ENCODE measurements at regions not wholly inside any gene's neighbourhood (a gene's known extent, or its start where the extent isn't known, plus 50 kb on each side); places are given as distances from the start of the nearest gene placed in this dataset.

- H3K4me3 Mint-ChIP-seq, result no peak overlapping the region
- no peak overlapping the region for H3K27ac Mint-ChIP-seq
- no peaks in the 10 kb centered on the region for H3K36me3 Mint-ChIP-seq (ENCODE audit: low read depth)
- no peak for DNase-seq
- no peaks in the 10 kb centered on the region for H3K4me1 Mint-ChIP-seq (ENCODE audit: low read depth)
- H3K9me3 Mint-ChIP-seq, result peaks cover 7% of the 10 kb centered on the region
- no peaks in the 10 kb centered on the region for H3K27me3 Mint-ChIP-seq
Observed at GRCh38 chr6:112752305-112752704, 405.2 kb downstream of the RFPL4B start.

- H3K9me3 Mint-ChIP-seq, result peaks cover 9% of the 10 kb centered on the region
- DNase-seq, result no peak
- H3K36me3 Mint-ChIP-seq (ENCODE audit: low read depth), result no peaks in the 10 kb centered on the region
Observed at GRCh38 chr6:112752791-112753190, 405.7 kb downstream of the RFPL4B start.

GRCh38 chr6:112760831-112761230 is 413.7 kb downstream of the RFPL4B start:
- H3K27ac Mint-ChIP-seq, result no peak overlapping the region
- H3K9me3 Mint-ChIP-seq, result peaks cover 10% of the 10 kb centered on the region
- H3K27me3 Mint-ChIP-seq, result no peaks in the 10 kb centered on the region

More at GRCh38 chr6:112752791-112753190, 405.7 kb downstream of the RFPL4B start:
- H3K4me1 Mint-ChIP-seq (ENCODE audit: low read depth), result no peaks in the 10 kb centered on the region
- no peak overlapping the region for H3K27ac Mint-ChIP-seq
- no peaks in the 10 kb centered on the region for H3K27me3 Mint-ChIP-seq
- H3K4me3 Mint-ChIP-seq, result no peak overlapping the region

GRCh38 chr6:112761740-112762139 is 414.6 kb downstream of the RFPL4B start:
- Mint-ChIP-seq H3K27ac (no peak overlapping the region), H3K4me1 (ENCODE audit: low read depth) (no peaks in the 10 kb centered on the region), H3K27me3 (no peaks in the 10 kb centered on the region), H3K36me3 (ENCODE audit: low read depth) (no peaks in the 10 kb centered on the region), H3K4me3 (no peak overlapping the region), H3K9me3 (peaks cover 7% of the 10 kb centered on the region)
- no peak for DNase-seq

More at GRCh38 chr6:112760831-112761230, 413.7 kb downstream of the RFPL4B start:
- no peaks in the 10 kb centered on the region for H3K36me3 Mint-ChIP-seq (ENCODE audit: low read depth)
- H3K4me1 Mint-ChIP-seq (ENCODE audit: low read depth), result no peaks in the 10 kb centered on the region
- H3K4me3 Mint-ChIP-seq, result no peak overlapping the region
- no peak for DNase-seq

DNA sequence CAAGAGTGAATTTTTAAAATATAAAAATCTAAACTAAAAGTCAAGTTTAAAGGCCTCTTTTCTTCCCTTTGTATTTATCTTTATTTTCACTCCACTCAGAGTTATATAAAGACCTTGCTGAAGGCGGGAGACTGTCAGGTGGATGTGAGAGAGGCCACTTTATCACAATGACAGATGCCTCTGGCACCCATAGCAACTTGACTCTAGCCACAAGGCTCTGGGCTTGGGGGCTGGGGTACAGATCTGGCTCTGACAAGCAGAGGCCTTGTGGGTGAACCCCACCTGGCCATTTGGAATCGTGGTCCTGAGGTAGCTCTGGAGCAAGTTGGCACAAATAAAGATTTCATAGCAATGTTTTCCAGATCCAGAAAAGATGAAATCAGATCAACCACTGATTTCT is 417.2 kb downstream of the RFPL4B start:
- peaks cover 18% of the 10 kb centered on the region for H3K9me3 Mint-ChIP-seq
- H3K27me3 Mint-ChIP-seq, result no peaks in the 10 kb centered on the region
- H3K4me1 Mint-ChIP-seq (ENCODE audit: low read depth), result no peaks in the 10 kb centered on the region
- DNase-seq, result no peak
- no peak overlapping the region for H3K27ac Mint-ChIP-seq
- H3K36me3 Mint-ChIP-seq (ENCODE audit: low read depth), result no peaks in the 10 kb centered on the region
- no peak overlapping the region for H3K4me3 Mint-ChIP-seq

- peaks cover 14% of the 10 kb centered on the region for H3K9me3 Mint-ChIP-seq
- no peak for DNase-seq
Observed at GRCh38 chr6:112770308-112770707, 423.2 kb downstream of the RFPL4B start.

DNA sequence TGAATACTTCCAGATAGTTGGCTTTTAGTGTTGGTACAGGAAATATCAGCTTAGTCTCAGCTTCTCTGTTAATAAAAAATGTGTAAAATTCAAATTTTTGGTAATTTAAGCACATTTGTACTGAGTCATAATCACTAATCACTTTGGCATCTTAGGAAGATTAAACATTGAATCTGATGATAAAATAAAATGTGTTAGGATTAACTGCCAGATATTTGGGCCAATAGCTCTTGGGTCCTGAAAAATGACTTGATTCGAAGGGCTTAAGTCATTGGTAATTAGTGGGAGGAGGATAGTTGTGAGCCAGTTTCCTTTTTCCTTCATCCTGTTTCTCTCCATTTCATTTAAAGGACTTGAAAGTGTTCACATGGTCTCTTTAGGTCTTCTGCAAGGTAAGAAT is 426.1 kb downstream of the RFPL4B start:
- H3K27me3 Mint-ChIP-seq, result no peaks in the 10 kb centered on the region
- H3K4me1 Mint-ChIP-seq (ENCODE audit: low read depth), result no peaks in the 10 kb centered on the region
- peaks cover 5% of the 10 kb centered on the region for H3K9me3 Mint-ChIP-seq
- no peaks in the 10 kb centered on the region for H3K36me3 Mint-ChIP-seq (ENCODE audit: low read depth)
- no peak for DNase-seq
- H3K4me3 Mint-ChIP-seq, result no peak overlapping the region
- no peak overlapping the region for H3K27ac Mint-ChIP-seq

More at GRCh38 chr6:112770308-112770707, 423.2 kb downstream of the RFPL4B start:
- no peaks in the 10 kb centered on the region for H3K27me3 Mint-ChIP-seq
- H3K27ac Mint-ChIP-seq, result no peak overlapping the region
- no peaks in the 10 kb centered on the region for H3K4me1 Mint-ChIP-seq (ENCODE audit: low read depth)
- no peak overlapping the region for H3K4me3 Mint-ChIP-seq
- H3K36me3 Mint-ChIP-seq (ENCODE audit: low read depth), result no peaks in the 10 kb centered on the region

- Mint-ChIP-seq H3K9me3 (no peaks in the 10 kb centered on the region), H3K27me3 (no peaks in the 10 kb centered on the region), H3K4me1 (ENCODE audit: low read depth) (no peaks in the 10 kb centered on the region), H3K27ac (no peak overlapping the region), H3K36me3 (ENCODE audit: low read depth) (no peaks in the 10 kb centered on the region), H3K4me3 (no peak overlapping the region)
- no peak for DNase-seq
Observed at GRCh38 chr6:112774319-112774718, 427.2 kb downstream of the RFPL4B start.

- Mint-ChIP-seq H3K9me3 (no peaks in the 10 kb centered on the region), H3K4me3 (no peak overlapping the region), H3K4me1 (ENCODE audit: low read depth) (no peaks in the 10 kb centered on the region)
Observed at GRCh38 chr6:112780498-112781096, 433.5 kb downstream of the RFPL4B start.

DNA sequence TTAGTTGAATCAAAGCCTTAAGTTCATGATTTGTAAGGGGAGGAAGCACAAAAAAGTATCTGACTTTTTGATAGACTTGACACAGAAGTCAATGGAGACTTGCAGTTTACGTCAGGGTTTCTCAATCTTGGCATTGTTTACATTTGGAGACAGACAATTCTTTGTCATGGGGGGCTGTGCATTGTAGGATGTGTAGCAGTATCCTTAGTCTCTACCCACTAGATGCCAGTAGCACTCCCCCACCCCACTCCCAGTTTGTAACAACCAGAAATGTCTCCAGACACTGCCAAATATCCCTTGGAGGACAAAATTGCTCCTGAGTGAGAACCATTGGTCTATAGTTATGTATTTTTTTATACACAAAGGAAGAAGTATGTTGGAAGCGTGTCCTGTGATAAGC is 434.1 kb downstream of the RFPL4B start:
- H3K27me3 Mint-ChIP-seq, result no peaks in the 10 kb centered on the region
- no peak for DNase-seq
- no peaks in the 10 kb centered on the region for H3K4me1 Mint-ChIP-seq (ENCODE audit: low read depth)
- no peak overlapping the region for H3K27ac Mint-ChIP-seq
- H3K36me3 Mint-ChIP-seq (ENCODE audit: low read depth), result no peaks in the 10 kb centered on the region
- H3K9me3 Mint-ChIP-seq, result no peaks in the 10 kb centered on the region
- H3K4me3 Mint-ChIP-seq, result no peak overlapping the region

More at GRCh38 chr6:112780498-112781096, 433.5 kb downstream of the RFPL4B start:
- H3K27me3 Mint-ChIP-seq, result no peaks in the 10 kb centered on the region
- DNase-seq, result no peak
- no peak overlapping the region for H3K27ac Mint-ChIP-seq
- H3K36me3 Mint-ChIP-seq (ENCODE audit: low read depth), result no peaks in the 10 kb centered on the region

- no peaks in the 10 kb centered on the region for H3K27me3 Mint-ChIP-seq
- no peaks in the 10 kb centered on the region for H3K9me3 Mint-ChIP-seq
- no peaks in the 10 kb centered on the region for H3K36me3 Mint-ChIP-seq (ENCODE audit: low read depth)
- no peak overlapping the region for H3K4me3 Mint-ChIP-seq
- H3K27ac Mint-ChIP-seq, result no peak overlapping the region
- no peak for DNase-seq
- no peaks in the 10 kb centered on the region for H3K4me1 Mint-ChIP-seq (ENCODE audit: low read depth)
Observed at GRCh38 chr6:112785408-112785807, 438.3 kb downstream of the RFPL4B start.

DNA sequence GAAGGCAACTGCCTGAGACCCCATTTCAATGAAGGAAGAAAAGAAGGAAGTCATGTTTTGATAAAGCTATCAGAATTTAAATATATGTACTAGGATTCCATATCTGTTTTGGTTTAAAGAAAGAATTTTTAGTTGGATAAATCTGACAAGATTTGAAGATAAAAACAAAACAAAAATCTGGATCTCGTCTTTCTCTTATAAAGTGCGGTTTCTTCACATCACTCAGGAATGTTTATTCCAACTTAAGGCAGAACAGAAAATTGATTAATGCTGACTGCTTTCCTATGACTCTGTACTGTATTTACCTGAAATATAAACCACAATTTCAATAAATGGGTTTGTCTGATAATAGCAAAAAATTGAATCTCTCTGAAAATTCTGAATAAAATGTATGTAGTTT is 439.7 kb downstream of the RFPL4B start:
- H3K27me3 Mint-ChIP-seq, result no peaks in the 10 kb centered on the region
- no peaks in the 10 kb centered on the region for H3K4me1 Mint-ChIP-seq (ENCODE audit: low read depth)
- no peak overlapping the region for H3K4me3 Mint-ChIP-seq
- no peak for DNase-seq
- no peaks in the 10 kb centered on the region for H3K36me3 Mint-ChIP-seq (ENCODE audit: low read depth)
- no peak overlapping the region for H3K27ac Mint-ChIP-seq
- H3K9me3 Mint-ChIP-seq, result no peaks in the 10 kb centered on the region

DNA sequence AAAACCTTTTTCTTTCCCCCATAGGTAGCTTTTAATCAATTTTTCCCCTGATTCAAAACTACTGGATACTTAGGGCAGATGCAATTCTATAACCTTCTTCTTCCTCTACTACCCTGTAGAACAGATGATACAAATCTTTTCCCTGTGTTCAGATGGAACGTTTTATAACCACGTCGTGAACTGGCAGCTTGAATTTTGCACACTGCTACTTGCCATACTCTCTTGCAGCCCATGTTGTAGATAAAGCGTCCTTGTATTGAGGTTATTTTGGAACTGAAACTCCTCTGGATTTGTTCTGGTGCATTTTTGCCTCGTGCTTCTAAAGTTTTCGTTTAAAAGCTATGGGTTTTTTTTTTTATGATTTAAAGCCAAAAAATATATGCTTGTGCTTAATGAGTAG is 440.2 kb downstream of the RFPL4B start:
- Mint-ChIP-seq H3K9me3 (no peaks in the 10 kb centered on the region), H3K27me3 (no peaks in the 10 kb centered on the region), H3K27ac (no peak overlapping the region), H3K36me3 (ENCODE audit: low read depth) (no peaks in the 10 kb centered on the region), H3K4me1 (ENCODE audit: low read depth) (no peaks in the 10 kb centered on the region), H3K4me3 (no peak overlapping the region)
- DNase-seq, result no peak

DNA sequence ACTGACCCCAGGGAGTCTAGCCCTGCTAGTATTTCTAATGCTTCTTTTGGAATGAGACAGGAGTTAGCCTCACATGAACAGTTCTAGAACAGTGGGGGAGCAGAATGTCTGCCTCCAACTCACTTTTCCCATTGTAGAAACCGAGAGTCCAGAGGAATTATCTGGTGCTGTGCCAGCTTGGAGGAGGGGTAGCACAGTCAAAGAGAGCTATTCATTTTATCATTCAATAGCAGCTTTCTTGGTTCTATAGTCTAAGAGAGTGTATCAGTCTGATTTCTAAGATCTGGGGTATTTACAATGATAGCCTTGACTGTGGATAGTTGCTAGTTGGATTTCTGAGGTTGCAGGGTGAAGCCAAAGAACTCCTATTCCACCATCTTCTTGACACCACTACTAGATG is 448.2 kb downstream of the RFPL4B start:
- no peaks in the 10 kb centered on the region for H3K36me3 Mint-ChIP-seq (ENCODE audit: low read depth)

DNA sequence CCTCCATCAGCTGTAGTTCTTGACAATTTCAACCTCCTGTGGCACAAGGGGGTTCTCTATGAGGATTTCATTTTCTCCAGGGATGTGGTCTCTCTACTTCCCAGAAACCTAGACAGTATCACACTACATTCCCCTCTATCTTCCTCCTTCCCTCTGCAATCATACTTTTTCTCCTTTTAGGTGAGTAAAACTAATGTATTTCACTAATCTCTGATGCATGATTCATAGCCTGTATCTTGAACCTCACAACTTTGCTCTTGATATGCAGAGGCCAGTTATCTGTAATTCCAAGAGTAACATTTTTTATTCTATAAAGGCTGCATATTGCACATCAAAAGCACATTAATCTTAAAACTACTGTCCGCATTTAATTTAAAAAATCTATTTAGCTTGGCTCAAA is 449.6 kb downstream of the RFPL4B start:
- no peak for DNase-seq
- no peak overlapping the region for H3K4me3 Mint-ChIP-seq
- no peaks in the 10 kb centered on the region for H3K27me3 Mint-ChIP-seq
- no peaks in the 10 kb centered on the region for H3K36me3 Mint-ChIP-seq (ENCODE audit: low read depth)
- H3K9me3 Mint-ChIP-seq, result peaks cover 8% of the 10 kb centered on the region
- H3K27ac Mint-ChIP-seq, result no peak overlapping the region
- no peaks in the 10 kb centered on the region for H3K4me1 Mint-ChIP-seq (ENCODE audit: low read depth)

More for the DNA sequence above, 448.2 kb downstream of the RFPL4B start:
- no peak for DNase-seq
- no peak overlapping the region for H3K27ac Mint-ChIP-seq
- H3K4me1 Mint-ChIP-seq (ENCODE audit: low read depth), result no peaks in the 10 kb centered on the region
- peaks cover 8% of the 10 kb centered on the region for H3K9me3 Mint-ChIP-seq
- no peaks in the 10 kb centered on the region for H3K27me3 Mint-ChIP-seq
- H3K4me3 Mint-ChIP-seq, result no peak overlapping the region

DNA sequence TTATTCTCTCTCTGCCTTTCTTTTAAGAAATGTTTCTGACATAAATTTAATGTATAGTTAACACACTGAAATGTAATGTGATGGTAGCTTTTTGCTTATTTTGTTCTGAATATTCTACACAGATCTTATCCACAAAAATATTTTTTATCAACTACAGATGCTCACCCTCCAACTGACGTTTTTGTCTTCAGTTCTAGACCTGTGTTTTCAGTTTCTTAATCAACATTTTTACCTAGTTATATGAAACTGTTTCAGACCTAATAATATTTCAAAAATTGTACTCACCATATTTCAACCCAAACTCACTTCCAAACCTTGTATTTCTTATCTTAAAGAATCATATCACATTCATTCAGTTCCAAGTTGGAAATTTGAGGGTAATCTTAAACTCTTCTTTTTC is 452.8 kb downstream of the RFPL4B start:
- no peaks in the 10 kb centered on the region for H3K36me3 Mint-ChIP-seq (ENCODE audit: low read depth)

More for the DNA sequence above, 452.8 kb downstream of the RFPL4B start:
- no peaks in the 10 kb centered on the region for H3K27me3 Mint-ChIP-seq
- no peak for DNase-seq
- H3K4me3 Mint-ChIP-seq, result no peak overlapping the region
- no peak overlapping the region for H3K27ac Mint-ChIP-seq
- peaks cover 4% of the 10 kb centered on the region for H3K9me3 Mint-ChIP-seq
- no peaks in the 10 kb centered on the region for H3K4me1 Mint-ChIP-seq (ENCODE audit: low read depth)
